ENCODE measurements at regions not wholly inside any gene's neighbourhood (a gene's known extent, or its start where the extent isn't known, plus 50 kb on each side); places are given as distances from the start of the nearest gene placed in this dataset.

DNA sequence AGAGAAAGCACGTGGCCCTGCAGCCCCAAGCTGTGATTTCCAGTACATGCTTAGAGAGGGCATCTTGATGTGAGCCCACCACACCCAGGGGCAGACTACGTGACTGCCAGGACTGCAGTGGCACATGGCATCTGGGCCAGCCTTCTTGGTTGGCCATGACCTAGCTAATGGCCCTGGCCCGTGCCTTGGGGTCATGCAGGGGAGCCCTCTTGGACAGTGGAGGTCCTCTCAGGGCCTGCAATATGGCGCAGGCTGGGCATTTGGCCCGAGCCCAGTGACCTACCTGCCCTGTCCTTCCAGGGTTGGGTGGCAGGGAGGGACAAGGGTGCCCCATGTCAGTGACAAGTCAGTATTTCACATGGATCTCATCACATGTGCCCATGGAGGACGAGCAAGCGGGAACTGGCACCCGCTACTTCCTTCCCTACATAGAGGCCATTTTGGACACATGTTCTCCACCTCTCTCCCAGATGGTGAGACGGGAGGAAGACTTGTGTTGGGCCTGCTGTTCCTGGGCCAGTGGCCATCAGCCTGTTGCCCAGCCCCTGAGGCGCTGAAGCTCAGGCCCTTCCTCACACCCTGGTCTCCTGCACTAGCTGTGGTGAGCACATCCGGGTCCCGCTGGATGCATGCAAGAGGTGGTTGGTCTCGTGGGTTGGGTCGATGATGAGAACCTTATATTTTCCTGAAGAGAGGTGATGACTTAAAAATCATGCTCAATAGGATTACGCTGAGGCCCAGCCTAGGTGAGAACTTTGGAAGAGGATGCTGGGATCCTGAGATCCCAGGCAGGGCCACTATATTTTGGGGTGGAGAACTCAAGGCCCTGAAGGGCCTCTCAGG, 195.6 kb downstream of the UBE3A start:
- DNase-seq (ENCODE audit: low read depth) = no peak
- H3K4me3 ChIP-seq (ENCODE audit: low read depth, low read length) = no peak overlapping the region
- TF ChIP-seq, protein P1, sequence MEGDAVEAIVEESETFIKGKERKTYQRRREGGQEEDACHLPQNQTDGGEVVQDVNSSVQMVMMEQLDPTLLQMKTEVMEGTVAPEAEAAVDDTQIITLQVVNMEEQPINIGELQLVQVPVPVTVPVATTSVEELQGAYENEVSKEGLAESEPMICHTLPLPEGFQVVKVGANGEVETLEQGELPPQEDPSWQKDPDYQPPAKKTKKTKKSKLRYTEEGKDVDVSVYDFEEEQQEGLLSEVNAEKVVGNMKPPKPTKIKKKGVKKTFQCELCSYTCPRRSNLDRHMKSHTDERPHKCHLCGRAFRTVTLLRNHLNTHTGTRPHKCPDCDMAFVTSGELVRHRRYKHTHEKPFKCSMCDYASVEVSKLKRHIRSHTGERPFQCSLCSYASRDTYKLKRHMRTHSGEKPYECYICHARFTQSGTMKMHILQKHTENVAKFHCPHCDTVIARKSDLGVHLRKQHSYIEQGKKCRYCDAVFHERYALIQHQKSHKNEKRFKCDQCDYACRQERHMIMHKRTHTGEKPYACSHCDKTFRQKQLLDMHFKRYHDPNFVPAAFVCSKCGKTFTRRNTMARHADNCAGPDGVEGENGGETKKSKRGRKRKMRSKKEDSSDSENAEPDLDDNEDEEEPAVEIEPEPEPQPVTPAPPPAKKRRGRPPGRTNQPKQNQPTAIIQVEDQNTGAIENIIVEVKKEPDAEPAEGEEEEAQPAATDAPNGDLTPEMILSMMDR (IDR thresholded peaks at IDR 0.05; ENCODE audit: insufficient read depth, low read length, poor library complexity, severe bottlenecking) = no peak
- no peaks in the 10 kb centered on the region for H3K36me3 ChIP-seq (ENCODE audit: control insufficient read depth, insufficient read depth, low read length)
- no peaks in the 10 kb centered on the region for H3K27me3 ChIP-seq (ENCODE audit: control insufficient read depth, insufficient read depth, low read length)

DNA sequence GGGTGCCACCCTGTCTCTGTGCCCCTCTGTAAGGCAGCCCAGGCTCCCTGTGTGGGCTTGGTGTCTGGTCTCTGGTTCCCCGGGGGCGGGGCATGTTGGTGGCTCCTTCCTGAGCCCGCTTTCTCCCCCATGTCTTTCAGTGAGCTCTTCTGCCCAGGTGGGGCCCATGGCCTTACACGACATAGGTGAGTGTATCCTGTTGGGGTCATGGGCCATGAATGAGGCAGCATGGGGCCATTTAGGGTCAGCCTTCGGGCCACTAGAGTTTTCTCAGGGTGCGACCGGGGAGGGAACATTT, 195.1 kb downstream of the UBE3A start:
- H3K4me3 ChIP-seq (ENCODE audit: low read depth, low read length) = no peak overlapping the region
- no peaks in the 10 kb centered on the region for H3K36me3 ChIP-seq (ENCODE audit: control insufficient read depth, insufficient read depth, low read length)
- H3K27me3 ChIP-seq (ENCODE audit: control insufficient read depth, insufficient read depth, low read length) = no peaks in the 10 kb centered on the region
- TF ChIP-seq, protein P1 (IDR thresholded peaks at IDR 0.05; ENCODE audit: insufficient read depth, low read length, poor library complexity, severe bottlenecking) = no peak
- DNase-seq (ENCODE audit: low read depth) = no peak

DNA sequence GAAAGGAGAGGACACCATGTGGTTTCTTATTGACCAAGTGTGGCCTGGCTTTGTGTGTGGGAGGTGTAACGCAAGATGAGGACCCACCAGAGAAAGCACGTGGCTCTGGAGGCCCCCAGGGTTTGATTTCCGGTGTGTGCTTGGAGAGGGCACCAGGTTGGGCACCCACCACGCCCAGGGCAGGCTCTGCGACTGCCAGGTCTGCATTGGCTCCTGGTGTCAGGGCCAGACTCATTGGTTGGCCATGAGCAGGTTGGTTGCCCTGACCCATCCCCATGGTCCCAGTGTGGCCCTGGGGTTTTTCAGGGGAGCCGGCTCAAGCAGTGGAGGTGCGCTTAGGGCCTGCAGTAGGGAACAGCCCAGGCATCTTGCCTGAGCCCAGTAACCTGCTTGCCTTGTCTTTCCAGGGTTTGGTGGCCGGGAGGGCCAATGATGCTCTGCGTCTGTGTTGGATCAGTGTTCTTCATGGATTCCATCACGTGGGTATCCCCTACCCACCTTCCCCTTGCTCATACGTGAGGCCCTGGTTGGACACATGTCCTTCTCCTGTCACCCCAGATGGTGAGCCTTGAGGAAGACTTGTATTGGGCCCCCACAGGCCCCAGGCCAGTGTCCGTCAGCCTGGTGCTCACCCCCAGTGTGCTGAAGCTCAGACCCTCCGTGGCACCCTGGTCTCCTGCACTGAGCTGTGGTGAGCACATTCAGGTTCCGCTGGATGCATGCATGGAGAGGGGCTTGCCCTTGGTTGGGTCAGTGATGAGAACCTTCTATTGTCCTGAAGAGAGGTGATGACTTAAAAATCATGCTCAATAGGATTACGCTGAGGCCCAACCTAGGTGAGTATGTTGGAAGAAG, 193.9 kb downstream of the UBE3A start:
- TF ChIP-seq, protein P1 (IDR thresholded peaks at IDR 0.05; ENCODE audit: insufficient read depth, low read length, poor library complexity, severe bottlenecking) = no peak
- Histone ChIP-seq H3K4me3 (ENCODE audit: low read depth, low read length) (no peak overlapping the region), H3K36me3 (ENCODE audit: control insufficient read depth, insufficient read depth, low read length) (no peaks in the 10 kb centered on the region), H3K27me3 (ENCODE audit: control insufficient read depth, insufficient read depth, low read length) (no peaks in the 10 kb centered on the region)
- no peak for DNase-seq (ENCODE audit: low read depth)

DNA sequence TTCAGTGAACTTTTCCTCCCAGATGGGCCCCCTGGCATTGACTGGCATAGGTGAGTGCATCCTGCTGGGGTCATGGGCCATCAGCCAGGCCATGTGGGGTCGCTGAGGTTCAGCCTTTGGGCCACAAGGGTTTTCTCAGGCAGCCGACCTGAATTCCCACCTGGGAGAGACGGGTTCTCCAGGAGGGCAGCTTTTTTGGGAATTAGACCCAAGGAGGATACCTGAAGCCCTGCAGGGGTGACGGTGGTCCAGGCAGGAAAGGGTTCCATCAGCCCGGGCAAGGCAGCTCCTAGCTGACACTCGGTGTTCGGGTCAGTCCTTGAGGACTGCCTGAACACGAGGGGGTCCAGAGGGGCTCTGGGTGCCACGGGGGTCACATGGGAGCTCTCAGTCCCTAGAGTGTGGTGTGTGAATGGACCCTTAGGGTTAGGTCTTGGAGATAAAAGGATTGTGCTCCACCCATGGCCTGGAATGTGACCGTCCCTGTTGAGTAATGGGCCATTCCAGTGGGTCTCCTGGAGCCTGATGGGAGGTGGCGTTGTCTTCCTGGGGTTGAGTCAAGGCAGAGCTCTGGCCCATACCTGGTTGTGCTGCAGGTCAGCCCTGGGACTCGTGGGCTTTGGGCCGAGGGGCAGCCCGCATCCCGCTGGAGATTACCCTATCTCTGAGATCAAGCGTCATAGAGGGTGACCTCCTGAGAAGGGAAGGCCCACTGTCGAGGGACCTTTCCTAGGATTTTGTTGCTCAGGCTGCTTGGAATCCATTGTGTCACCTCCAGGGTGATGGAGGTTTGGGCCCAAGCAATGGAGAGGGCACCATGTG, 192.8 kb downstream of the UBE3A start:
- TF ChIP-seq, protein P1 (IDR thresholded peaks at IDR 0.05; ENCODE audit: insufficient read depth, low read length, poor library complexity, severe bottlenecking) = no peak
- no peaks in the 10 kb centered on the region for H3K36me3 ChIP-seq (ENCODE audit: control insufficient read depth, insufficient read depth, low read length)
- DNase-seq (ENCODE audit: low read depth) = no peak
- H3K4me3 ChIP-seq (ENCODE audit: low read depth, low read length) = no peak overlapping the region
- no peaks in the 10 kb centered on the region for H3K27me3 ChIP-seq (ENCODE audit: control insufficient read depth, insufficient read depth, low read length)

DNA sequence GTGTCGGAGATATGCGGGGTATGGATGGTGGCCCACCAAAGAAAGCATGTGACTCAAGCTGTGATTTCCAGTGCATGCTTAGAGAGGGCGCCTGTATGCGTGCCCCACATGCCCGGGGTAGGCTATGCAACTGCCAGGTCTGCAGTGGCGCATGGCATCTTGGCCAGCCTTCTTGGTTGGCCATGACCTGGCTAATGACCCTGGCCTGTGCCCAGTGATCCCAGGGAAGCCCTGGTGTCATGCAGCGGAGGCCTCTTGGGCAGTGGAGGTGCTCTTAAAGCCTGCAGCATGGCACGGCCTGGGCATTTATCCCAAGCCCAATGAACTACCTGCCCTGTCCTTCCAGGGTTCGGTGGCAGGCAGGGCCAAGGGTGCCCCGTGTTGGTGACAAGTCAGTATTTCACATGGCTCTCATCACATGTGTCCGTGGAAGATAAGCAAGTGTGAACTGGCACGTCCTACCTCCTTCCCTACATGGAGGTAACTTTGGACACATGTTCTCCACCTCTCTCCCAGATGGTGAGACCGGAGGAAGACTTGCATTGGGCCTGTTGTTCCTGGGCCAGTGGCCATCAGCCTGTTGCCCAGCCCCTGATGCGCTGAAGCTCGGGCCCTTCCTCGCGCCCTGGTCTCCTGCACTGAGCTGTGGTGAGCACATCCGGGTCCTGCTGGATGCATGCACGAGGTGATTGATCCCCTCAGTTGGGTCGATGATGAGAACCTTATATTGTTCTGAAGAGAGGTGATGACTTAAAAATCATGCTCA, 192.0 kb downstream of the UBE3A start:
- TF ChIP-seq, protein P1 (IDR thresholded peaks at IDR 0.05; ENCODE audit: insufficient read depth, low read length, poor library complexity, severe bottlenecking) = no peak
- Histone ChIP-seq H3K36me3 (ENCODE audit: control insufficient read depth, insufficient read depth, low read length) (no peaks in the 10 kb centered on the region), H3K27me3 (ENCODE audit: control insufficient read depth, insufficient read depth, low read length) (no peaks in the 10 kb centered on the region), H3K4me3 (ENCODE audit: low read depth, low read length) (no peak overlapping the region)
- no peak for DNase-seq (ENCODE audit: low read depth)

Data from kidney epithelial cell (primary cell).